ENCODE measurements at regions not wholly inside any gene's neighbourhood (a gene's known extent, or its start where the extent isn't known, plus 50 kb on each side); places are given as distances from the start of the nearest gene placed in this dataset.

DNA sequence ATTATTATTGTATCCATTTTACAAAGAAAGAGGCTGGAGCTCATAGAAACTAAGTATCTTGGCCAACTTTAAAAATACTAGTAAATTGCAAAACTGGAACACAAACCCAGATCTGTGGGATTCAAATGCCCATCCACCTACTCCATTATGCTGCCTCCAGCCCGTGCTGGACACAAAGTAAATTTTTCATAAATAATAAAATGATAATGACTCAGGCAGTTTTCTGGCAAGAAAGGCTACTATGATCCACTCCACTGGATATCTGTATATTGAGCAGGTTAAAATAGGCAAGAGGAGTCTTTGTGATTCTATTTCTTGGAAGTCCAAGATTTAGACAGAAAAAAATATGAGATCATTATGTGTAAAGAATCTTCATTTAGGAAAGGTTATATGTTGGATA is 138.3 kb upstream of the DUSP10 start:
- TF ChIP-seq, protein P1, sequence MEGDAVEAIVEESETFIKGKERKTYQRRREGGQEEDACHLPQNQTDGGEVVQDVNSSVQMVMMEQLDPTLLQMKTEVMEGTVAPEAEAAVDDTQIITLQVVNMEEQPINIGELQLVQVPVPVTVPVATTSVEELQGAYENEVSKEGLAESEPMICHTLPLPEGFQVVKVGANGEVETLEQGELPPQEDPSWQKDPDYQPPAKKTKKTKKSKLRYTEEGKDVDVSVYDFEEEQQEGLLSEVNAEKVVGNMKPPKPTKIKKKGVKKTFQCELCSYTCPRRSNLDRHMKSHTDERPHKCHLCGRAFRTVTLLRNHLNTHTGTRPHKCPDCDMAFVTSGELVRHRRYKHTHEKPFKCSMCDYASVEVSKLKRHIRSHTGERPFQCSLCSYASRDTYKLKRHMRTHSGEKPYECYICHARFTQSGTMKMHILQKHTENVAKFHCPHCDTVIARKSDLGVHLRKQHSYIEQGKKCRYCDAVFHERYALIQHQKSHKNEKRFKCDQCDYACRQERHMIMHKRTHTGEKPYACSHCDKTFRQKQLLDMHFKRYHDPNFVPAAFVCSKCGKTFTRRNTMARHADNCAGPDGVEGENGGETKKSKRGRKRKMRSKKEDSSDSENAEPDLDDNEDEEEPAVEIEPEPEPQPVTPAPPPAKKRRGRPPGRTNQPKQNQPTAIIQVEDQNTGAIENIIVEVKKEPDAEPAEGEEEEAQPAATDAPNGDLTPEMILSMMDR (conservative IDR thresholded peaks at IDR 0.05): no peak
- TF ChIP-seq ZFX (IDR thresholded peaks at IDR 0.05): no peak

Data from C4-2B (cell line).